ENCODE measurements at regions not wholly inside any gene's neighbourhood (a gene's known extent, or its start where the extent isn't known, plus 50 kb on each side); places are given as distances from the start of the nearest gene placed in this dataset.

- Histone ChIP-seq H3K4me1 (peaks cover 10% of the 10 kb centered on the region), H3K36me3 (no peaks in the 10 kb centered on the region), H3K4me3 (no peak overlapping the region), H3K27ac (no peak overlapping the region), H3K9me3 (no peaks in the 10 kb centered on the region), H3K27me3 (no peaks in the 10 kb centered on the region)
- intact Hi-C loops (cut with DNase I): no loop called here
- TF ChIP-seq POLR2A (IDR thresholded peaks at IDR 0.05) (no peak), POLR2AphosphoS5 (IDR thresholded peaks at IDR 0.05; ENCODE audit: insufficient read depth in 1 of 2, low read depth in 1 of 2) (no peak), CTCF (IDR thresholded peaks at IDR 0.05) (no peak)
- DNase-seq (ENCODE audit: extremely low spot score in 2 of 2): no peak
Observed at GRCh38 chr14:101333335-101334280, 227.7 kb upstream of the DIO3 start.

GRCh38 chr14:101334656-101335055, 226.6 kb upstream of the DIO3 start:
- intact Hi-C loops (cut with DNase I): no loop called here
- H3K36me3 ChIP-seq: no peaks in the 10 kb centered on the region
- TF ChIP-seq CTCF (IDR thresholded peaks at IDR 0.05) (no peak), POLR2AphosphoS5 (IDR thresholded peaks at IDR 0.05; ENCODE audit: insufficient read depth in 1 of 2, low read depth in 1 of 2) (no peak), POLR2A (IDR thresholded peaks at IDR 0.05) (no peak)
- H3K4me1 ChIP-seq: peaks cover 10% of the 10 kb centered on the region
- no peaks in the 10 kb centered on the region for H3K27me3 ChIP-seq
- H3K9me3 ChIP-seq: no peaks in the 10 kb centered on the region
- DNase-seq (ENCODE audit: extremely low spot score in 2 of 2): no peak
- H3K27ac ChIP-seq: peak overlapping the region; percentile 20
- no peak overlapping the region for H3K4me3 ChIP-seq

- peak overlapping the region; percentile 20 for H3K27ac ChIP-seq
- no peaks in the 10 kb centered on the region for H3K36me3 ChIP-seq
- TF ChIP-seq POLR2A (IDR thresholded peaks at IDR 0.05) (no peak), POLR2AphosphoS5 (IDR thresholded peaks at IDR 0.05; ENCODE audit: insufficient read depth in 1 of 2, low read depth in 1 of 2) (peak in 1 of 2 donors; percentile 33)
- H3K4me3 ChIP-seq: no peak overlapping the region
- H3K9me3 ChIP-seq: no peaks in the 10 kb centered on the region
- peaks cover 10% of the 10 kb centered on the region for H3K4me1 ChIP-seq
- intact Hi-C loops (cut with DNase I): no loop called here
- no peak for DNase-seq (ENCODE audit: extremely low spot score in 2 of 2)
- no peaks in the 10 kb centered on the region for H3K27me3 ChIP-seq
Observed at GRCh38 chr14:101335061-101335661, 226.1 kb upstream of the DIO3 start.

GRCh38 chr14:101336183-101336582, 225.1 kb upstream of the DIO3 start:
- DNase-seq (ENCODE audit: extremely low spot score in 2 of 2): no peak
- Histone ChIP-seq H3K4me1 (peaks cover 10% of the 10 kb centered on the region), H3K9me3 (no peaks in the 10 kb centered on the region), H3K27me3 (no peaks in the 10 kb centered on the region), H3K27ac (no peak overlapping the region), H3K4me3 (no peak overlapping the region), H3K36me3 (no peaks in the 10 kb centered on the region)
- no peak for TF ChIP-seq POLR2AphosphoS5 (IDR thresholded peaks at IDR 0.05; ENCODE audit: insufficient read depth in 1 of 2, low read depth in 1 of 2)
- no peak for TF ChIP-seq CTCF (IDR thresholded peaks at IDR 0.05)
- no peak for TF ChIP-seq POLR2A (IDR thresholded peaks at IDR 0.05)
- intact Hi-C loops (cut with DNase I): no loop called here

GRCh38 chr14:101337053-101337452, 224.2 kb upstream of the DIO3 start:
- DNase-seq (ENCODE audit: extremely low spot score in 2 of 2): no peak
- Histone ChIP-seq H3K4me3 (no peak overlapping the region), H3K9me3 (no peaks in the 10 kb centered on the region), H3K27ac (peak overlapping the region; percentile 37), H3K27me3 (no peaks in the 10 kb centered on the region), H3K36me3 (no peaks in the 10 kb centered on the region), H3K4me1 (peaks cover 10% of the 10 kb centered on the region)
- intact Hi-C loops (cut with DNase I): no loop called here
- TF ChIP-seq CTCF (IDR thresholded peaks at IDR 0.05) (no peak), POLR2AphosphoS5 (IDR thresholded peaks at IDR 0.05; ENCODE audit: insufficient read depth in 1 of 2, low read depth in 1 of 2) (no peak), POLR2A (IDR thresholded peaks at IDR 0.05) (no peak)

Data from vagina (tissue), 2 donors.